Hepatocyte (in vitro differentiated cells): ENCODE measurements at regions not wholly inside any gene's neighbourhood (a gene's known extent, or its start where the extent isn't known, plus 50 kb on each side); places are given as distances from the start of the nearest gene placed in this dataset.

Source experiments
- DNase-seq: peaks from one replicate; pipeline ENCODE4 v3.0.0-alpha.2; 2016; ENCODE audit warnings: low spot score
- H2AFZ ChIP-seq: fragments of 200-600 bp; sonication (generic); 2 replicates; pipeline ENCODE4 v1.6.0; 2016; ENCODE audit warnings: antibody characterized with exemption, mild to moderate bottlenecking
- H3K27ac ChIP-seq: fragments of 200-600 bp; sonication (generic); 2 replicates; pipeline ENCODE4 v1.5.1; 2016; ENCODE audit warnings: mild to moderate bottlenecking
- H3K27me3 ChIP-seq: fragments of 200-600 bp; sonication (generic); 2 replicates; pipeline ENCODE4 v1.6.1; 2016
- H3K36me3 ChIP-seq: fragments of 200-600 bp; sonication (generic); replicated peaks from 2 replicates; pipeline ENCODE4 v1.5.1; 2016; ENCODE audit warnings: low read depth; ENCODE audit not compliant: insufficient read depth
- H3K4me1 ChIP-seq: fragments of 200-600 bp; sonication (generic); 2 replicates; pipeline ENCODE4 v1.5.1; 2016; ENCODE audit warnings: mild to moderate bottlenecking, moderate library complexity; ENCODE audit not compliant: insufficient read depth
- H3K4me2 ChIP-seq: fragments of 200-600 bp; sonication (generic); 2 replicates; pipeline ENCODE4 v1.6.0; 2016
- H3K4me3 ChIP-seq: fragments of 200-600 bp; sonication (generic); 2 replicates; pipeline ENCODE4 v1.5.1; 2016; ENCODE audit warnings: mild to moderate bottlenecking
- H3K79me2 ChIP-seq: fragments of 200-600 bp; sonication (generic); 2 replicates; pipeline ENCODE4 v1.6.0; 2017; ENCODE audit warnings: mild to moderate bottlenecking
- H3K9me2 ChIP-seq: fragments of 200-600 bp; sonication (generic); replicated peaks from 2 replicates; pipeline ENCODE4 v1.6.0; 2017; ENCODE audit warnings: mild to moderate bottlenecking; ENCODE audit not compliant: insufficient read depth
- H3K9me3 ChIP-seq: fragments of 200-600 bp; sonication (generic); 2 replicates; pipeline ENCODE4 v1.5.1; 2016; ENCODE audit warnings: low read depth, mild to moderate bottlenecking
- H4K20me1 ChIP-seq: fragments of 200-600 bp; sonication (generic); 2 replicates; pipeline ENCODE4 v1.6.0; 2016; ENCODE audit warnings: mild to moderate bottlenecking; ENCODE audit not compliant: insufficient read depth, poor library complexity, severe bottlenecking
- CTCF ChIP-seq: fragments of 200-600 bp; sonication (generic); IDR thresholded peaks from 2 replicates; pipeline ENCODE4 v1.5.1; 2016; ENCODE audit warnings: antibody characterized with exemption, mild to moderate bottlenecking; ENCODE audit not compliant: poor library complexity
- EZH2 ChIP-seq: fragments of 200-600 bp; sonication (generic); IDR thresholded peaks from 2 replicates; pipeline ENCODE4 v1.6.1; 2016; ENCODE audit warnings: antibody characterized with exemption, mild to moderate bottlenecking, borderline replicate concordance
- EZH2phosphoT487 ChIP-seq: fragments of 200-600 bp; sonication (generic); IDR thresholded peaks from one replicate; pipeline ENCODE4 v1.6.1; 2018; ENCODE audit warnings: antibody characterized with exemption, mild to moderate bottlenecking, low read depth, moderate library complexity; ENCODE audit not compliant: unreplicated experiment, severe bottlenecking
- WGBS: methylation state at CpG from one replicate; pipeline ENCODE4 v1.1.6; 2016; ENCODE audit warnings: low lambda C conversion rate; ENCODE audit errors: missing lambda C conversion rate; 5-methylcytosine and 5-hydroxymethylcytosine counted together

- H3K4me3 ChIP-seq, result no peak overlapping the region
- TF ChIP-seq CTCF (no peak), EZH2phosphoT487 (no peak), EZH2 (no peak)
- no peaks in the 10 kb centered on the region for H3K79me2 ChIP-seq
- no peak overlapping the region for H2AFZ ChIP-seq
- no peaks in the 10 kb centered on the region for H4K20me1 ChIP-seq
- no peak overlapping the region for H3K4me2 ChIP-seq
- 85% methylated on average over 2 of the region's 2 CpGs for WGBS
- no peaks in the 10 kb centered on the region for H3K9me3 ChIP-seq
- H3K27ac ChIP-seq, result no peak overlapping the region
- H3K36me3 ChIP-seq, result no peaks in the 10 kb centered on the region
- H3K27me3 ChIP-seq, result no peaks in the 10 kb centered on the region
- H3K4me1 ChIP-seq, result no peaks in the 10 kb centered on the region
- H3K9me2 ChIP-seq, result no peaks in the 10 kb centered on the region
- no peak for DNase-seq
These were observed 126.8 kb upstream of the DEPDC1 start for GRCh38 chr1:68623700-68624099.

- Histone ChIP-seq H4K20me1 (no peaks in the 10 kb centered on the region), H3K36me3 (no peaks in the 10 kb centered on the region), H3K79me2 (no peaks in the 10 kb centered on the region), H3K9me3 (no peaks in the 10 kb centered on the region), H3K27ac (no peak overlapping the region), H2AFZ (no peak overlapping the region), H3K4me2 (no peak overlapping the region), H3K9me2 (no peaks in the 10 kb centered on the region), H3K4me1 (no peaks in the 10 kb centered on the region), H3K4me3 (no peak overlapping the region), H3K27me3 (no peaks in the 10 kb centered on the region)
- no peak for DNase-seq
- no peak for TF ChIP-seq EZH2phosphoT487
- no peak for TF ChIP-seq CTCF
- no peak for TF ChIP-seq EZH2
- WGBS, result 48% methylated on average over 3 of the region's 3 CpGs
These were observed 127.4 kb upstream of the DEPDC1 start for GRCh38 chr1:68624233-68624632.

GRCh38 chr1:68625624-68626023, 128.7 kb upstream of the DEPDC1 start:
- Histone ChIP-seq H3K4me2 (no peak overlapping the region), H3K9me3 (no peaks in the 10 kb centered on the region), H3K79me2 (no peaks in the 10 kb centered on the region), H3K9me2 (no peaks in the 10 kb centered on the region), H3K27me3 (no peaks in the 10 kb centered on the region), H4K20me1 (no peaks in the 10 kb centered on the region), H3K4me1 (no peaks in the 10 kb centered on the region), H3K36me3 (no peaks in the 10 kb centered on the region), H3K4me3 (no peak overlapping the region), H2AFZ (no peak overlapping the region), H3K27ac (no peak overlapping the region)
- 84% methylated on average over 1 of the region's 1 CpG for WGBS
- no peak for DNase-seq
- no peak for TF ChIP-seq EZH2phosphoT487
- TF ChIP-seq CTCF, result no peak
- TF ChIP-seq EZH2, result no peak
